WTC11 (cell line): ENCODE measurements at regions not wholly inside any gene's neighbourhood (a gene's known extent, or its start where the extent isn't known, plus 50 kb on each side); places are given as distances from the start of the nearest gene placed in this dataset.

Experiments
- ATAC-seq: fragments of 200-7000 bp; cut with Tn5 transposase; 2 replicates; pipeline ENCODE4 v1.10.0; 2021; ENCODE audit warnings: mild to moderate bottlenecking, moderate library complexity
- CTCF ChIA-PET: fragments of 300-600 bp; sonication (Branson Sonifier 250); formaldehyde crosslinking; loops from one replicate; lab custom pipeline; 2021; ENCODE audit warnings: antibody characterized with exemption; lab: Charles Lee
- POLR2A ChIA-PET: fragments of 350-600 bp; sonication (Branson Sonifier 250); formaldehyde crosslinking; loops from one replicate; lab custom pipeline; 2021; ENCODE audit warnings: antibody characterized with exemption; lab: Charles Lee
- DNase-seq: peaks from one replicate; pipeline ENCODE4 v3.0.0; 2021; ENCODE audit warnings: low spot score
- H3K27ac Mint-ChIP-seq: 2 replicates; pipeline ENCODE4 v1.8.0; 2021; ENCODE audit warnings: mixed read lengths
- H3K27me3 Mint-ChIP-seq: 2 replicates; pipeline ENCODE4 v1.8.0; 2021; ENCODE audit warnings: low read depth, mild to moderate bottlenecking, moderate library complexity, mixed read lengths
- H3K36me3 Mint-ChIP-seq: 2 replicates; pipeline ENCODE4 v1.8.0; 2021; ENCODE audit warnings: mixed read lengths
- H3K4me1 Mint-ChIP-seq: 2 replicates; pipeline ENCODE4 v1.8.0; 2022; ENCODE audit warnings: mixed read lengths
- H3K4me3 Mint-ChIP-seq: 2 replicates; pipeline ENCODE4 v1.8.0; 2021; ENCODE audit warnings: mild to moderate bottlenecking, moderate library complexity, mixed read lengths
- H3K9me3 Mint-ChIP-seq: 2 replicates; pipeline ENCODE4 v1.8.0; 2021; ENCODE audit warnings: mixed read lengths
- ATF1 ChIP-seq: sonication (generic); formaldehyde crosslinking; IDR thresholded peaks from 2 replicates; pipeline ENCODE4 v1.8.1; 2023; ENCODE audit warnings: mild to moderate bottlenecking, moderate library complexity, missing genetic modification reagents
- ATF2 ChIP-seq: sonication (generic); formaldehyde crosslinking; IDR thresholded peaks from 2 replicates; pipeline ENCODE4 v1.8.1; 2022; ENCODE audit warnings: low read depth, missing genetic modification reagents, borderline replicate concordance
- E2F5 ChIP-seq: sonication (generic); formaldehyde crosslinking; IDR thresholded peaks from 2 replicates; pipeline ENCODE4 v1.8.1; 2022; ENCODE audit warnings: mild to moderate bottlenecking, moderate library complexity, missing genetic modification reagents
- ETV6 ChIP-seq: sonication (generic); formaldehyde crosslinking; IDR thresholded peaks from 2 replicates; pipeline ENCODE4 v1.8.1; 2022; ENCODE audit warnings: mild to moderate bottlenecking, missing genetic modification reagents
- FOXK1 ChIP-seq: sonication (generic); formaldehyde crosslinking; IDR thresholded peaks from 2 replicates; pipeline ENCODE4 v1.8.0; 2022; ENCODE audit warnings: mild to moderate bottlenecking, moderate library complexity, missing genetic modification reagents
- GABPB1 ChIP-seq: sonication (generic); formaldehyde crosslinking; IDR thresholded peaks from 2 replicates; pipeline ENCODE4 v1.8.1; 2023; ENCODE audit warnings: mild to moderate bottlenecking, missing genetic modification reagents
- IRF2 ChIP-seq: sonication (generic); formaldehyde crosslinking; IDR thresholded peaks from 2 replicates; pipeline ENCODE4 v1.8.0; 2022; ENCODE audit warnings: low read depth, missing genetic modification reagents, borderline replicate concordance
- JUN ChIP-seq: sonication (generic); formaldehyde crosslinking; IDR thresholded peaks from 2 replicates; pipeline ENCODE4 v1.8.0; 2023; ENCODE audit warnings: mild to moderate bottlenecking, missing genetic modification reagents
- NR2C2 ChIP-seq: sonication (generic); formaldehyde crosslinking; IDR thresholded peaks from 2 replicates; pipeline ENCODE4 v1.8.0; 2022; ENCODE audit warnings: mild to moderate bottlenecking, missing genetic modification reagents
- NR3C1 ChIP-seq: sonication (generic); formaldehyde crosslinking; conservative IDR thresholded peaks from 2 replicates; pipeline ENCODE4 v1.8.1; 2023; ENCODE audit warnings: low read depth, mild to moderate bottlenecking, missing genetic modification reagents
- TCF7 ChIP-seq: sonication (generic); formaldehyde crosslinking; IDR thresholded peaks from 2 replicates; pipeline ENCODE4 v1.8.0; 2022; ENCODE audit warnings: mild to moderate bottlenecking, low read depth, missing genetic modification reagents, moderate library complexity
- ZMAT4 ChIP-seq: fragments of 250-450 bp; sonication (Bioruptor Pico); IDR thresholded peaks from 2 replicates; pipeline ENCODE4 v1.9.0; 2021; ENCODE audit warnings: mild to moderate bottlenecking
- ZNF263 ChIP-seq: sonication (generic); formaldehyde crosslinking; IDR thresholded peaks from 2 replicates; pipeline ENCODE4 v1.8.1; 2022; ENCODE audit warnings: low read depth, mild to moderate bottlenecking, moderate library complexity, missing genetic modification reagents
- ZNF671 ChIP-seq: fragments of 250-450 bp; sonication (Bioruptor Pico); IDR thresholded peaks from 2 replicates; pipeline ENCODE4 v1.8.0; 2021; ENCODE audit warnings: mild to moderate bottlenecking
- TF ChIP-seq, protein P1 (sequence below): sonication (generic); formaldehyde crosslinking; IDR thresholded peaks from 2 replicates; pipeline ENCODE4 v1.8.0; 2022; ENCODE audit warnings: mild to moderate bottlenecking, missing genetic modification reagents
- TF ChIP-seq, protein P2 (sequence below): sonication (generic); formaldehyde crosslinking; IDR thresholded peaks from 2 replicates; pipeline ENCODE4 v1.8.1; 2023; ENCODE audit warnings: mild to moderate bottlenecking, missing genetic modification reagents

DNA sequence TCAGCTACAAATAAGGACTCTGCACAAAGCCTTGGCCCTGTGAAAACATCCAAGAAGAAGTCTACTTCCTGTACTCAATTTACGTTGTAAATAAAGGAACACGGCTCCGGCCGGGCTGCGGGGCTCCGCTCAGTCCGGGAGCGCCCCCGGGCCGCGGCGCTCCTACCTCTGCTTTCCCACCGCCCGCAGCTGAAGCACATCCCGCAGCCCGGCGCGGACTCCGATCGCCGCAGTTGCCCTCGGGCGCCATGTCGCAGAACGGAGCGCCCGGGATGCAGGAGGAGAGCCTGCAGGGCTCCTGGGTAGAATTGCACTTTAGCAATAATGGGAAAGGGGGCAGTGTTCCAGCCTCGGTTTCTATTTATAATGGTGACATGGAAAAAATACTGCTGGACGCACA, 502.3 kb upstream of the FOXG1 start (continued):
- TF ChIP-seq NR2C2 (CRISPR knock-in tag) (no peak), IRF2 (CRISPR knock-in tag) (no peak)
- TF ChIP-seq, all 79 proteins: peak for 0

DNA sequence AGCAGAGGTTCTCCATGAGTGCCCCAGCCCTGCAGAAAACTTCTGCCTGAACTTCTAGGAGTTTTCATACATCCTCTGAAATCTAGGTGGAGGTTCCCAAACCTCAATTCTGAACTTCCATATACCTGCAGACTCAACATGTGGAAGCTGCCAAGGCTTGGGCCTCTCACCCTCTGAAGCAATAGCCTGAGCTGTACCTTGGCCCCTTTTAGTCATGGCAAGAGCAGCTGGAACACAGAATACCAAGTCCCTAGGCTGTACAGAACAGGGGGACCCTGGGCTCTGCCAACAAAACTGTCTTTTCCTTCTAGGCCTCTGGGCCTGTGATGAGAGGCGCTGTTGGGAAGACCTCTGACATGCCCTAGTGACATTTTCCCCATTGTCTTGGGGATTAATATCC, 494.3 kb upstream of the FOXG1 start:
- ChIA-PET CTCF (no interaction called here), POLR2A (no interaction called here)
- DNase-seq (no peak), ATAC-seq (no peak)
- H3K9me3 Mint-ChIP-seq, result peaks cover 34% of the 10 kb centered on the region
- H3K4me1 Mint-ChIP-seq, result no peaks in the 10 kb centered on the region
- TF ChIP-seq JUN (CRISPR knock-in tag), result no peak
- TF ChIP-seq NR3C1 (CRISPR knock-in tag), result no peak
- TF ChIP-seq, protein P1, sequence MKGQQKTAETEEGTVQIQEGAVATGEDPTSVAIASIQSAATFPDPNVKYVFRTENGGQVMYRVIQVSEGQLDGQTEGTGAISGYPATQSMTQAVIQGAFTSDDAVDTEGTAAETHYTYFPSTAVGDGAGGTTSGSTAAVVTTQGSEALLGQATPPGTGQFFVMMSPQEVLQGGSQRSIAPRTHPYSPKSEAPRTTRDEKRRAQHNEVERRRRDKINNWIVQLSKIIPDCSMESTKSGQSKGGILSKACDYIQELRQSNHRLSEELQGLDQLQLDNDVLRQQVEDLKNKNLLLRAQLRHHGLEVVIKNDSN, result no peak
- no peak for TF ChIP-seq ZNF263 (CRISPR knock-in tag)
- no peak for TF ChIP-seq ETV6 (CRISPR knock-in tag)
- no peak for TF ChIP-seq ATF1 (CRISPR knock-in tag)
- TF ChIP-seq E2F5 (CRISPR knock-in tag), result no peak
- no peak for TF ChIP-seq FOXK1 (CRISPR knock-in tag)
- no peak for TF ChIP-seq ATF2 (CRISPR knock-in tag)
- TF ChIP-seq ZNF671 (CRISPR knock-in tag), result no peak
- TF ChIP-seq TCF7 (CRISPR knock-in tag), result no peak
- TF ChIP-seq GABPB1 (CRISPR knock-in tag), result no peak
- TF ChIP-seq, protein P2, sequence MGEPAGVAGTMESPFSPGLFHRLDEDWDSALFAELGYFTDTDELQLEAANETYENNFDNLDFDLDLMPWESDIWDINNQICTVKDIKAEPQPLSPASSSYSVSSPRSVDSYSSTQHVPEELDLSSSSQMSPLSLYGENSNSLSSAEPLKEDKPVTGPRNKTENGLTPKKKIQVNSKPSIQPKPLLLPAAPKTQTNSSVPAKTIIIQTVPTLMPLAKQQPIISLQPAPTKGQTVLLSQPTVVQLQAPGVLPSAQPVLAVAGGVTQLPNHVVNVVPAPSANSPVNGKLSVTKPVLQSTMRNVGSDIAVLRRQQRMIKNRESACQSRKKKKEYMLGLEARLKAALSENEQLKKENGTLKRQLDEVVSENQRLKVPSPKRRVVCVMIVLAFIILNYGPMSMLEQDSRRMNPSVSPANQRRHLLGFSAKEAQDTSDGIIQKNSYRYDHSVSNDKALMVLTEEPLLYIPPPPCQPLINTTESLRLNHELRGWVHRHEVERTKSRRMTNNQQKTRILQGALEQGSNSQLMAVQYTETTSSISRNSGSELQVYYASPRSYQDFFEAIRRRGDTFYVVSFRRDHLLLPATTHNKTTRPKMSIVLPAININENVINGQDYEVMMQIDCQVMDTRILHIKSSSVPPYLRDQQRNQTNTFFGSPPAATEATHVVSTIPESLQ (CRISPR knock-in tag), result no peak
- no peak overlapping the region for H3K4me3 Mint-ChIP-seq
- H3K27ac Mint-ChIP-seq, result no peak overlapping the region
- 0 out of 2 replicates have a peak, but pooled peaks cover 6% of the 10 kb centered on the region for H3K36me3 Mint-ChIP-seq
- H3K27me3 Mint-ChIP-seq, result no peaks in the 10 kb centered on the region

GRCh38 chr14:28280530-28280929, 486.1 kb upstream of the FOXG1 start:
- no peak for ATAC-seq
- ChIA-PET CTCF (interaction anchor here (2.9 kb wide), 1 partner anchor 14 kb away, joined by 9 read pairs; no protein-coding TSS in a partner anchor), POLR2A (no interaction called here)
- TF ChIP-seq, protein P2 (CRISPR knock-in tag), result no peak
- TF ChIP-seq ZMAT4 (CRISPR knock-in tag) (no peak), ATF1 (CRISPR knock-in tag) (no peak)
- Mint-ChIP-seq H3K4me1 (peaks cover 5% of the 10 kb centered on the region; the same call in 1 of the 2 replicates), H3K27ac (no peak overlapping the region), H3K27me3 (no peaks in the 10 kb centered on the region), H3K9me3 (no peaks in the 10 kb centered on the region), H3K4me3 (no peak overlapping the region), H3K36me3 (no peaks in the 10 kb centered on the region)
- no peak for DNase-seq
